HS-27A (cell line): ENCODE measurements at regions not wholly inside any gene's neighbourhood (a gene's known extent, or its start where the extent isn't known, plus 50 kb on each side); places are given as distances from the start of the nearest gene placed in this dataset.
A peak's percentile ranks its signal among the peaks of the same experiment; 100 is the strongest.
"Not testable (repeated sequence)": the region's sequence is repeated elsewhere in the genome, so short reads cannot be mapped to it uniquely, and the experiment has no call there.

Experiments
- DNase-seq: peaks from one replicate; pipeline ENCODE4 v3.0.0-alpha.2; 2012; ENCODE audit warnings: low read depth, missing footprints

- no peak for DNase-seq
Measured at GRCh38 chr4:112775801-112776200, 138.9 kb downstream of the LARP7 start.

DNA sequence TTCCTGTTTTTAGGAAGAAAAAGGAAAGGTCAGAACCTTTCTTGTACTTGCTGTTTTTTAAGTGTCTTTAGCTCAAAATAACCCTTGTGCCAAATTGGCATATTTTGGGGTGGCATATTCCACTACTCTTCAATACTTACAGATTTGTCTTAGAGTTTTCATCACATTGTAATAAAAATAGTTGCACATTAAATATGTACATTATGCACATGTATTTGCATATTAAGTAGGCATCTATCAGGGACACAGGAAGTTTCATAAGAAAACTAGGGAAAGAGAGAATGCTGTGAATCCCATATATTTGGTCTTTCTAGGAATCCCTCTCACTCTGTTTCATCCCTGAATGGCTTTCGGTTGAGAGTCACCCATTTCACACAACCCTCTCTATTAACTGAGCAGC is 139.6 kb downstream of the LARP7 start:
- no peak for DNase-seq

- DNase-seq: no peak
Measured at GRCh38 chr4:112778520-112778919, 141.6 kb downstream of the LARP7 start.

DNA sequence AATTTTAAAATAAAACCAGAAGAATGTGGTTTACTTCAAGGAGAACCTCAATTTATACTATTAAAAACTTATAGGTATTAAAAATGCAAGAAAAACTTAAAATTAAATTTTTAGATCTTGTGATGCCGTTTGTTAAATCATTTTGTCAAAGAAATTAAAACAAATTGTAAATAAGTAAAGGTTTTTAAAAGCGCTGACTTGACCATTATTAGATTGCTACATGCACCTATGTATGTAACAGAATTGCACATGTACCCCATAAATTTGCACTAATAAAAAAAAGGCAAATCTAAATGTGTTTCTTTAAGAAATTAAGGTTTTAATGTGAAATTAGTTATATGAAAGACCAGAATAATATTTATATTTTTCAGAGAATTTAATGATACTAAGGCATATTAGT is 156.1 kb downstream of the LARP7 start:
- DNase-seq: no peak

GRCh38 chr4:112800001-112800400 is 163.1 kb downstream of the LARP7 start:
- DNase-seq: no peak

GRCh38 chr4:112801341-112801740 is 164.4 kb downstream of the LARP7 start:
- no peak for DNase-seq

DNA sequence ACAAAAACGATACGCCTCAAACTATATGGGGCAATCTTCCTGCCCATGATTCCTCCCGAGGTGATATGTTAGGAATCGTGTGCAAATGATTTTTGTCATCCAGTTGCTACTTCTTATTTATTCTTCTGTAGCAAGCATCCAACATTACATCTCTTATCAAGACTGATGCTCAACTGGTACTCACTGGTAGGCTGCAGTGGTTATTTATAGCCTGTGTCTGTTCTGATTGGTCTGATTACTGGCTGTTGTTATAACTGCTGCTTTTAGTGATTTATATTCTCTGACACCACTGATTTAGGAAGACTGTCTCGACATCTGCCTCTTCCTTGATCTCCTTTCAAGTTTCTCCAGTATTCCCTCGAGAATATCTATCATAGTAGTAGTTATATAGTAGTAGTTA is 165.8 kb downstream of the LARP7 start:
- no peak for DNase-seq

DNA sequence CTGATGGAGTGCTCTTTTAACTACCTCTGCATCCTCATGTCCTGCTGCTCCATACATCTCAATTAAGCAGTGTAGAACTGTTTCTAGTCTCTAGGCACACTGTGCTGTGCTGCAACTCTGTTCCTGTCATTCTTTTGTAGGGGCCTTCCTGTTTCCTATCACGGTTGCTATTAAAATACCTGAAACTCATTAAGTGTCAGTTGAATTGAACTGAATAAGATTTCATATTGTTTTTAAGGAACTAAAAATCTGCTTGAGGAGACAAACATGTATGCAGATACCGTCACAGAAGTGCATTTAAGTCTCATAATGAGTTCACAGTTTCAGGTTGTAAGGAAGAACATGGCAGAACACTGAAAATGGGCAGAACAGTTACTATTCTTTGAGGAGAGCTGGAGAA is 170.1 kb downstream of the LARP7 start:
- DNase-seq: no peak

GRCh38 chr4:112808001-112808400 is 171.1 kb downstream of the LARP7 start:
- no peak for DNase-seq

DNA sequence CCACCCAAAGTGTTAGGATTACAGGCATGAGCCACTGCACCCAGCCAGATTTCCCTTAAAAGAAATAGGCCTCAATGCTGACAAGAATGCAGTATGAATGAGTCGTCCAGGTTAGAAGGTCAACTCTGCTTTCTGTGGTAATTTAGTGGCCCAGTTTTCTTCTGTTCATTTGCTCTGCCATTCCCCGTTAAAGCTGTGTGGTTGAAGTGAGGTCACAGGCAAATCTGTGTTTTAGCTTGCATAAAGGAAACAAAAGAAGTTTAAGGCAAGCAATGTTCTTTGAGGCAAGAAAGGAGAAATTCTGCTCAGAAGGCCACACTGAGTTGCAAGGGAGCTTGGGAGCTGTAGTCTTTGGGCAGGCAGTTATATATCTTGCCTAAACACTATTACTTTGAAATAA is 176.8 kb downstream of the LARP7 start:
- no peak for DNase-seq

GRCh38 chr4:112817933-112818593 is 181.1 kb downstream of the LARP7 start:
- peak; percentile 86 for DNase-seq

DNA sequence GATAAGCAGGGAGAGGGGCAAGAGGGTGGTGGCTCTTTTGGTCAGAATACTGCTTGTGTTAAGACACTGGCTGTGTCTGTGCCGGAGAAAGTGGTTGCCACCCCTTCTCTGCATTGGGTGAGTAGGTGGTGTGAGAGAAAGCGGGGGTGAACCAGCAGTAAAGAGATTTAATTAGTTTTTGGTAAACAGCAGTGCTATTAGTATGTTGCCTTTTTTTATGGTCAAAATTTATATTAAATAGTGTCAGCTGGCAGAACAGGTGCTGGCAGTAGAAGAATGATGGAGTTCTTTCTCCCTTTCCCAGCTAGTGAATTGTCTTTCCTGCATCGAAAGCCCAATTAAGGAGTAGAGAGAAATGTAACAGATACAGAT is 181.6 kb downstream of the LARP7 start:
- peak; percentile 24 for DNase-seq

DNA sequence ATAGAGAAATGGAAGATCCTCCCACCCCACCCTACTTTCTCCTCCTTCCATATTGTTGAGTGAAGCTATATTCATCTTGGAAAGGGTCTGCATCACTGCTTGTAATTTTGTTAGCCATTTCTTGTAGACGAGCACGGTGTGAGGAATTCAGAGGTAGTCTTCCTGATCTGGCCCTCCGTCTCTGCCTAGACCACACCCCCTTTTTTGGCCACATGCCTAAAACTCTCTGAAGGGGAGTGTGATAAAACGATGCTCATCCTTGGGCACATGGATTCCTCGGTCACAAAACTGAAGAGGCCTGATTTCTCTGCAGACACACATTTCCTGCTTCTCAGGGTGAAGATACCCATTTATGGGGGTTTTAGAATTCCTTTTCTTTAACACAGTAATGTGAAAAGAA is 182.8 kb downstream of the LARP7 start:
- DNase-seq: no peak

DNA sequence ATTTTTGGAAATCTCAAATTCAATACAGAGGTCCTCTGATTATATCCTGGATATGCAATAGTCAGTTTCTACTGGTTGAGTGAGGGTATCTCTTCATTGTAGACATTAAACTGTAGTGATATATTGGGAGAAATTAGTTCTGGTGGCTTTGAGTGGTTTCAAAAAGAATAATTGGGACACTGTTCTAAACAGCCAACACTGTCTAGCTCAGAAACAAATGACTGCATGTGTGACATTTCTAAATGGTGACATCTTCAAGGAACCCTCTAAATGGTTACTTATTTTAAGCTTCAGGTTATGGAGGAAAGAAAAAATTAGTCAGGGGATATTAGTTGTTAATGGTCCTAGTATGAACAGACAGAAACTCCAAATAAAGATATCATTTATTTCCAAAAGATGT is 186.2 kb downstream of the LARP7 start:
- no peak for DNase-seq

DNA sequence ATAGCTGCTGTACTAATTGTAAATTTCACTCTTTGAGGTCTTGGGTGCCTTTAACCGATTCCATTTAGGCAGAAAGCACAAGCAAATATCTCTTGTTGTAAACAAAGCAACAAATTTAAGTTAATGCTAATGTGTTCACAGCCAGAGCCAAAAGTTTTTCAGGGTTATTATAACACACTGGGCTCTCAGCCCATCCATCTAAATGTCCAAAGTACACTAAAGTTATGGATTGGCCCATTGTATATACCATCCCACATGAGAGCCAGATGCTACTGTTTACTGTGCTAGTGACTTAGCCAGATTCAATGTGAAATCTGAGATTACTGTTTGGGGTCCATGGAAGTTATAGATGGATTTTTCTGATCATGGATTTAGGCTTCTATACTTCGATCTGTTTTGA is 186.7 kb downstream of the LARP7 start:
- DNase-seq: no peak

- no peak for DNase-seq
Measured at GRCh38 chr4:112830753-112831386, 193.9 kb downstream of the LARP7 start.

DNA sequence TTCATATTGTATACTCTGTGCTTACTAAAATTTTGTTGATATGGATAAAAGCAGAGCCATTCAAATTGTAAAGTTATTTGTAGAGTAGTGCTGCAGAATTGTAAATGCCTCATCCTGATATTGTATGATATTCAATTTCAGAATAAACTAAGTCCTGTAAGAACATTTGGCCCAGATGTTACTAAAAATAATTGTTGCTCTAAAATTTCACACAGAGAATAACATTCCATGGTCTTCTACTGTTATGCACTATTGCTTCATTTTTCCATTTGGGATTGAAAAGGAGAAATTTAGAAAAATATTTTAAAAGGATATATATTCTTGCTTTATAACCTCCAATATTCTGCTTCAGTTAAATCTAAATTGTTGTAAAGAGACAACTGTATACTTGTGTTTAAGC is 195.6 kb downstream of the LARP7 start:
- no peak for DNase-seq

- DNase-seq: no peak
Measured at GRCh38 chr4:112836895-112837294, 200.0 kb downstream of the LARP7 start.

GRCh38 chr4:112838015-112838414 is 201.1 kb downstream of the LARP7 start:
- not testable (repeated sequence) for DNase-seq

- no peak for DNase-seq
Measured at GRCh38 chr4:112840061-112840460, 203.1 kb downstream of the LARP7 start.

DNA sequence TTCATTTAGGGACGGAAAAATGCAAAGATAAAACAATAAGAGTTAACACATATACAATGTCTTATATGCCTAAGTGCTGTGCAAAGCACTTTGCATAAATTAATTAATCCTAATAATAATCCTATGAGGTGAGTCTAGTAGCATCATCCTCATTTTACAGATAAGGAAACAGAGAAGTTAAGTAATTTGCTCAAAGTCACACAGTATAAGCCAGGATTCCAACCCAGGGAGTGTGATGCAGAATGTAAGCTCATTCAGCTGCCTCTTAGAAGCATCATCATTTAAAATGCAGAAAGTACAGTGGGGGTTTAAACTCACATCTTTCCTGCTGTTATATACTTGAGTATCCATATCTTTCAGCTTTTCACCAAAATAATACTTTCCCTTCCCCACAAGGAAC is 203.7 kb downstream of the LARP7 start:
- no peak for DNase-seq

DNA sequence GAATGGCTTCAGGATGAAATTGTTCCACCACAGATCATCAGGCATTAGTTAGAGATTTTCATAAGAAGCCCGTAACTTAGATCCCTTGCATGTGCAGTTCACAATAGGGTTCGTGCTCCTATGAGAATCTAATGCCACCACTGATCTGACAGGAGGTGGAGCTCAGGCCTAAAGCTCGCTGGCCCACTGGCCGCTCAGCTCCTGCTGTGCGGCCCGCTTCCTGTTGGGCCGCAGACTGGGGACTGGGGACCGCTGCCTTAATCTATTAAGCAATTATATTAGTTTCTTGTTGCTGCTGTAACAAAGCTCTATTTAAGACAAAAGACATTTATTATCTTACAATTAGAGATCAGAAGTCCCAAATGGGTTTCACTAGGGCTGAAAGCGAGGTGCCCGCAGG is 205.6 kb downstream of the LARP7 start:
- no peak for DNase-seq

- DNase-seq: no peak
Measured at GRCh38 chr4:112845386-112845785, 204.1 kb upstream of the ANK2 start.

DNA sequence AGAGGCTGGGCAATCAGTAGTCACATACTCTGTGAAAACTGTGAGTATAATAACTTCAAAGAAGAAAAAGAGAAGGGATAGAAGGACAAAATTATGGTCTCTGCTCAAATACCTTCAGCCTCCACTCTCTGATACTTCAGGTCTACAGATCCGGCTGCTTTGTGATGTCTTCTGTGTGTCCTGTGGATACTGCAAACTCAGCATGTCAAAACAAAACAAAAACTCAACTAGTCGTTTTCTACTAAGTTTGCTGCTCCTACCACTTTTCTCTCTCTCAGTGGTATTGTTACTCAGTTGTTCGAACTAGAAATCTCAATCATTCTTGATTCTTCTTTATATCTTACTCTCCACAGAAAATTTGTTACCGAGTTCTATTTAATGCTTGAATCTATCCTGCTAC is 202.4 kb upstream of the ANK2 start:
- DNase-seq: no peak
